HG02678 (cell line): ENCODE measurements at regions not wholly inside any gene's neighbourhood (a gene's known extent, or its start where the extent isn't known, plus 50 kb on each side); places are given as distances from the start of the nearest gene placed in this dataset.
A peak's percentile ranks its signal among the peaks of the same experiment; 100 is the strongest.
"Not testable (repeated sequence)": the region's sequence is repeated elsewhere in the genome, so short reads cannot be mapped to it uniquely, and the experiment has no call there.

Experiments
- ATAC-seq: cut with Tn5 transposase; IDR thresholded peaks from one replicate; pipeline ENCODE4 v1.9.1; 2021; ENCODE audit warnings: mild to moderate bottlenecking, moderate library complexity; ENCODE audit not compliant: unreplicated experiment

- ATAC-seq = no peak
Measured at GRCh38 chr9:73056245-73056644, 95.4 kb upstream of the ANXA1 start.

GRCh38 chr9:73054091-73054490 lies 97.6 kb upstream of the ANXA1 start:
- no peak for ATAC-seq

GRCh38 chr9:73053543-73053942 lies 98.1 kb upstream of the ANXA1 start:
- ATAC-seq = no peak

- no peak for ATAC-seq
Measured at GRCh38 chr9:73050887-73051550, 98.2 kb upstream of the ALDH1A1 start.

- ATAC-seq = no peak
Measured at GRCh38 chr9:73050065-73050816, 97.4 kb upstream of the ALDH1A1 start.

- no peak for ATAC-seq
Measured at GRCh38 chr9:73049280-73049679, 96.4 kb upstream of the ALDH1A1 start.

- ATAC-seq = no peak
Measured at GRCh38 chr9:73046769-73047168, 93.9 kb upstream of the ALDH1A1 start.

- not testable (repeated sequence) for ATAC-seq
Measured at GRCh38 chr9:73044776-73045175, 91.9 kb upstream of the ALDH1A1 start.

GRCh38 chr9:73042155-73042554 lies 89.3 kb upstream of the ALDH1A1 start:
- ATAC-seq = no peak

GRCh38 chr9:73039271-73040263 lies 86.7 kb upstream of the ALDH1A1 start:
- no peak for ATAC-seq

- ATAC-seq = no peak
Measured at GRCh38 chr9:73038613-73039012, 85.8 kb upstream of the ALDH1A1 start.

- no peak for ATAC-seq
Measured at GRCh38 chr9:73038089-73038509, 85.2 kb upstream of the ALDH1A1 start.

- no peak for ATAC-seq
Measured at GRCh38 chr9:73037613-73038012, 84.8 kb upstream of the ALDH1A1 start.

GRCh38 chr9:73034962-73035361 lies 82.1 kb upstream of the ALDH1A1 start:
- no peak for ATAC-seq

- no peak for ATAC-seq
Measured at GRCh38 chr9:73031350-73031749, 78.5 kb upstream of the ALDH1A1 start.

- no peak for ATAC-seq
Measured at GRCh38 chr9:73030370-73031030, 77.6 kb upstream of the ALDH1A1 start.

GRCh38 chr9:73029346-73029745 lies 76.5 kb upstream of the ALDH1A1 start:
- ATAC-seq = no peak

GRCh38 chr9:73026375-73026774 lies 73.5 kb upstream of the ALDH1A1 start:
- ATAC-seq = no peak

- no peak for ATAC-seq
Measured at GRCh38 chr9:73024601-73025034, 71.8 kb upstream of the ALDH1A1 start.

GRCh38 chr9:73023025-73023541 lies 70.2 kb upstream of the ALDH1A1 start:
- peak; percentile 81 for ATAC-seq
